WTC11 (cell line): ENCODE measurements at regions not wholly inside any gene's neighbourhood (a gene's known extent, or its start where the extent isn't known, plus 50 kb on each side); places are given as distances from the start of the nearest gene placed in this dataset.
"Not testable (repeated sequence)": the region's sequence is repeated elsewhere in the genome, so short reads cannot be mapped to it uniquely, and the experiment has no call there.

ENCODE experiments used
- ATAC-seq: fragments of 200-7000 bp; cut with Tn5 transposase; 2 replicates; pipeline ENCODE4 v1.10.0; 2021; ENCODE audit warnings: mild to moderate bottlenecking, moderate library complexity
- CTCF ChIA-PET: fragments of 300-600 bp; sonication (Branson Sonifier 250); formaldehyde crosslinking; loops from one replicate; lab custom pipeline; 2021; ENCODE audit warnings: antibody characterized with exemption; lab: Charles Lee
- POLR2A ChIA-PET: fragments of 350-600 bp; sonication (Branson Sonifier 250); formaldehyde crosslinking; loops from one replicate; lab custom pipeline; 2021; ENCODE audit warnings: antibody characterized with exemption; lab: Charles Lee
- DNase-seq: peaks from one replicate; pipeline ENCODE4 v3.0.0; 2021; ENCODE audit warnings: low spot score
- H3K27ac Mint-ChIP-seq: 2 replicates; pipeline ENCODE4 v1.8.0; 2021; ENCODE audit warnings: mixed read lengths
- H3K27me3 Mint-ChIP-seq: 2 replicates; pipeline ENCODE4 v1.8.0; 2021; ENCODE audit warnings: low read depth, mild to moderate bottlenecking, moderate library complexity, mixed read lengths
- H3K36me3 Mint-ChIP-seq: 2 replicates; pipeline ENCODE4 v1.8.0; 2021; ENCODE audit warnings: mixed read lengths
- H3K4me1 Mint-ChIP-seq: 2 replicates; pipeline ENCODE4 v1.8.0; 2022; ENCODE audit warnings: mixed read lengths
- H3K4me3 Mint-ChIP-seq: 2 replicates; pipeline ENCODE4 v1.8.0; 2021; ENCODE audit warnings: mild to moderate bottlenecking, moderate library complexity, mixed read lengths
- H3K9me3 Mint-ChIP-seq: 2 replicates; pipeline ENCODE4 v1.8.0; 2021; ENCODE audit warnings: mixed read lengths

DNA sequence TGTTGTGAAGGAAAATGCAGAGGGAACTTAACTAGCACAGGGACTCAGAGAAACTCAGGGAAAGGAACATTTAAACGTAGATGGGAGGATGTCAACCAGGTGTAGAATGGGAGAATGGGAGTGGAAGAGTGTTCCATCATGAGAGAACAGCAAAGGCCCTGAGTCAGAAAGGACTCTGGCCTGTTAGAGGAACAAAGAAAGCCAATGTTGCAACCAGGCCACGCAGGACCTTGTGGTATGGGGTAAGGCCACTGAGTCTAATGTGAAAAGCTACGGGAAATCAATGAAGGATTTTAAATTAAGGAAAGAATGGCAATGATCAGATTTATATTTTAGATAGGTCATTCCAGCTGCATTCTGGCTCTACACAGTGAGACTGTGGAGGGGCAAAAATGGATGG is 163.9 kb upstream of the NBPF9 start:
- POLR2A ChIA-PET, H3K27me3 Mint-ChIP-seq: not testable (repeated sequence)

DNA sequence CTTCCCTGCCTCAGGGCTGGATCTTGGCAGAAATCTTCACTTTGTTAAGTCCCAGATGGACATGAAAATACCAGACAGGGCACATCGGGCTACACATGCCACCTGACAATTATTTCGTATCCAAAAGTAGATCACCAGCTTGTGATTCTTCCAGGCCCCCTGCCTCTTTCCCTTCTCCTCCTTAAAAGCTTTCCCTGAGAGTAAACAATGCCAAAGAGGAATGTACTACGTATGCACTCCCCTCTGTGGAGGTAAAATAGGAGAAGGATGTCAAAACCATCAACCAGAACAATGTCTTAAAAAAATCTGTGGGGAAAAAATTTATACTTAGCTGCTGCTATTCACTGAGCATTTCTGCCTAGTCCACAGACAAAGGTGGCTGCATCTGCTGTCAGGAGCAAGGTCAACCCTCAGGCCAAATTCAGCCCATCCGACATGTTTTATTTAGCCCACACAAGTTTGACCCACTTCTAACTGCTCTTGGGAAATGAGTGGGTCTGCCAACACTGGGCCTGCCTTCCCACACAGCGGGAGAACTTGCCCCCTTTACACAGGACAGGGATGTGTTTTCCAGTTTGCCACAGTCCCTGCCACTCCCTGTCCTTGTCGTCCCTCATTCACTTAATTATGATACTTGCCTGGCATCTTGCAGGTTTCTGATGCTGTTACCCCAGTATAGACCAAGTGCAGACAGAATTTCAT is 165.8 kb upstream of the NBPF9 start:
- H3K4me3 Mint-ChIP-seq, H3K27ac Mint-ChIP-seq, H3K36me3 Mint-ChIP-seq, POLR2A ChIA-PET, DNase-seq, H3K4me1 Mint-ChIP-seq, H3K27me3 Mint-ChIP-seq, CTCF ChIA-PET, H3K9me3 Mint-ChIP-seq: not testable (repeated sequence)
- peak; percentile 65 for ATAC-seq

More for the DNA sequence above, 163.9 kb upstream of the NBPF9 start:
- ATAC-seq, H3K4me3 Mint-ChIP-seq, H3K36me3 Mint-ChIP-seq, DNase-seq, H3K4me1 Mint-ChIP-seq, CTCF ChIA-PET, H3K27ac Mint-ChIP-seq, H3K9me3 Mint-ChIP-seq: not testable (repeated sequence)

DNA sequence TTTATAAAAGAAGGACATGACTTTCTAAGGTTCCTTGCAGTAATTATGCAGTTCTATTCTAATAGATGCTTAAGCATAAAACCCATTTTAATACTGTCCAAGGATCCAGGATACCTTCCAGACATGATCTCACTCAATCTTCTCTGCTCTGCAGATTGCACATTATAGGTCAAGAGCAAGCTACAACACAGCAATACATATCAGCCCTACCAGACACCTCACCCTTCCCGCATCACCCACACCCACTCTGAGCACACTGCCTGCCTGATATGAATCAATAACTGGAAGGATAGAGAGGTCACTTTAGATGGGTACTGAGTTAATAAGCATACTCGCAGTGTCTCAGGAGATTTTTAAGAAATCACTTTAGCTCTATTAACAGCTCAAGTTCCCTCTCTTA is 166.5 kb upstream of the NBPF9 start:
- ATAC-seq, H3K4me1 Mint-ChIP-seq, H3K36me3 Mint-ChIP-seq, POLR2A ChIA-PET, CTCF ChIA-PET, H3K4me3 Mint-ChIP-seq, DNase-seq, H3K9me3 Mint-ChIP-seq, H3K27ac Mint-ChIP-seq, H3K27me3 Mint-ChIP-seq: not testable (repeated sequence)

DNA sequence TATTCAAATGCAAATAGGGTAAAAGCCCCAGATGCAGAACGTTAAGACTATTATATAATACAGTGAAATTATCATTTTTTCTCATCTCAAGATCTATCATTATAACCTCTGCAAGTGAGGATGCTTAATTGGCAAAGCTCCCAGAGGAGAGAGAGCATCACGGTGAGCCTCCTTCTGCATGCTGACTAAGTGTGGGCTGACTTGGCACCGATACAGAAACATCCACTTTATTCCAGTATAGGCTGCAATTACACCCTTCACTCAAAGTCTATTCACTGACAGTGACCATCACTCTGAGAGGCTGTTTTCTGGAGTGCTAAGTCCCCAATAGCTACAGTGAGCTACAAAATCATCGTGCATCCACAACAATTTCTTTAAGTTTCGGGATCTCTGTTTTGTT is 171.1 kb upstream of the NBPF9 start:
- DNase-seq, H3K27me3 Mint-ChIP-seq, ATAC-seq, H3K4me1 Mint-ChIP-seq, H3K4me3 Mint-ChIP-seq, CTCF ChIA-PET, H3K27ac Mint-ChIP-seq, H3K9me3 Mint-ChIP-seq, POLR2A ChIA-PET, H3K36me3 Mint-ChIP-seq: not testable (repeated sequence)

DNA sequence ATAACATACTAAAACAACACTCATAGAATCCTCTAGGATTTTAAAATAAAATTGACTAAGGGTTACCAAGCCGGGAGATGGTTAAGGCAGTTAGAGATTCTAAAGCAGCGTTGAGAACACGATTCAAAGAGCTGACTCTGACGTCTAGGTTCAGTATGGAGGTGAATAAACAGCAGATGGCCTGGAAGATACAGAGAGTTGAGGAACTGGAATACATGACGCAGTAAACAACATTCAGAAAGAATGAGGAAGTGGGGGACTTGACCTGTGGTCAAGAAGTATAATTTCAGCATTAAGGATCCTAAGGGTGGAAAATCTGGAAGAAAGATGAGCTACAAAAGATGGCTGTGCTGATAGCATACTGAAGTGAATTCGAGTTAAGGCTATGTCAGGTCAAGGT is 172.5 kb upstream of the NBPF9 start:
- H3K36me3 Mint-ChIP-seq, ATAC-seq, H3K27me3 Mint-ChIP-seq, H3K4me1 Mint-ChIP-seq, CTCF ChIA-PET, DNase-seq, H3K4me3 Mint-ChIP-seq, H3K27ac Mint-ChIP-seq, POLR2A ChIA-PET, H3K9me3 Mint-ChIP-seq: not testable (repeated sequence)

DNA sequence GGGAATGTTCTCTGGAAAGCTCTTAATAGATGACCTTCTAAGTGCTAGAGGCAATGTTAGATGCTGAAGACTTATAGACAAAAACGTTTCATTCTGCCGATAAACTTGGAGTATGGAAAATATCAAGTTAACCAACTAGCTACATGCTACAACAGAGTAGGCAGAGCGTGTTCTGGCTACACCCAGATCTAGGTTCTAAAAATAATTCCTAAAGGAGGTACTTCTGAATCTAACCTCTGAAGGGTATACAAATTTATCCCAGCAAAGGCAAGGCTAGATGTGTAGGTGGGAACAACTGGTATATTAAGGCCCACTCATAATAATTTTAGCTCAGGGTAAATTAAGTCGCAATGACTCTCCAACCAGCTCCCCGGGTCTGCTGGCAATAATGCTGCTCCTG is 173.1 kb upstream of the NBPF9 start:
- H3K27me3 Mint-ChIP-seq, H3K9me3 Mint-ChIP-seq, POLR2A ChIA-PET, CTCF ChIA-PET, H3K4me1 Mint-ChIP-seq, H3K4me3 Mint-ChIP-seq, H3K27ac Mint-ChIP-seq, ATAC-seq, DNase-seq, H3K36me3 Mint-ChIP-seq: not testable (repeated sequence)

DNA sequence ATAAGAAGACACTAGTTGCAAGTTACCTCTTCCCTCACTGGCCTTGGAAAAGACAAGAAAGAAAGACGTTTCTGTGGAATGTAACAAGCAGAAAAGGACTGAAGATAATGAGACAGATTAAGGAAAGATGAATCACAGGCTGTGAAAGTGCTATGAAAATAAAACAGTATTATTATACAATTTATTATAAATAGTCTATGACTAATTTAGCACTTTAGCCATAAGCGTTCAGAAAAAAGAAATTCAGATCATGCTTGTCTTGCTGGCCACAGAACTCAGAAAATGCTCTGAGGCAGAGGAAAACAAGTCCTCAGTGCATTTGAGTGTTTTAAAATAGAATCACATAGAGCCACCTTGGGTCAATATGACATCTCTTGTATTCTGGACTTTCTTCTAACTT is 174.8 kb upstream of the NBPF9 start:
- H3K36me3 Mint-ChIP-seq, ATAC-seq, H3K27ac Mint-ChIP-seq, DNase-seq, H3K27me3 Mint-ChIP-seq, CTCF ChIA-PET, H3K9me3 Mint-ChIP-seq, H3K4me3 Mint-ChIP-seq, POLR2A ChIA-PET, H3K4me1 Mint-ChIP-seq: not testable (repeated sequence)

DNA sequence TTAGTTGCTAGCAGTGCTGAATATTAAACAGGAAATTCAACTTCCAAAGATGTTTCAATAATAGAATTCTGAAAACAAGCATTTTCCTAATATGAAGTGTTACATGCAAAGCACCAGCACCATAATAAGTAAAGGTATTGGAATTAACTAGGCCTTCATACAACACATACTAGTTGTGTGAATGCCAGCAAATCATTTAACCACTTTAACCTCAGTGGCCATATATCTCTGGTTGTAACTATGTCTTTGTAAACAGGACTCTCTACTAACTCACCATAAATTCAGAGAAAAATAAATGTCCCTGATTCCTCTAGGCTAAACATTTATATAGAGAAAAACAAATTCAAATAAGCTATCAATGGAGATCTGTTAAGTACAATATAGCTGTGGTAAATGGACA is 175.7 kb upstream of the NBPF9 start:
- ATAC-seq, POLR2A ChIA-PET, H3K4me3 Mint-ChIP-seq, CTCF ChIA-PET, H3K36me3 Mint-ChIP-seq, H3K9me3 Mint-ChIP-seq, H3K4me1 Mint-ChIP-seq, DNase-seq, H3K27ac Mint-ChIP-seq, H3K27me3 Mint-ChIP-seq: not testable (repeated sequence)

DNA sequence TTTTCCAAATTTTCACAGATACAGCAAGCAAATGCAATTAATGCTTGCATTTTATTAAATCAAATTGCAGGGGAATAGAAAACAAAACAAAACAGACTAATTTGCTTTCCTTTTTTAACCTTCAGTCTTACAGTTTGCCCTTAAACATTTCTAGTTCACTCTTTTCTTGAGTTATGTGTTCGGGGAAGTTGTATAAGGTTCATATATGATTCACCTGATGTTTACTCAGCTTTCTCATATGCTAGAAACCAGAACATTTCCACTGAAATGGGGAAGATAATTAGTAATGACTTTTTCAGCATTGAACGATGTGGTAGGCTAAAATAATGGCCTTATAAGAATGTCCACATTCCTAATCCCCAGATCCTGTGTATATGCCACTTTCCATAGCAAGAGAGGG is 176.2 kb upstream of the NBPF9 start:
- H3K9me3 Mint-ChIP-seq, ATAC-seq, DNase-seq, H3K27ac Mint-ChIP-seq, H3K4me1 Mint-ChIP-seq, H3K4me3 Mint-ChIP-seq, H3K36me3 Mint-ChIP-seq, CTCF ChIA-PET, H3K27me3 Mint-ChIP-seq, POLR2A ChIA-PET: not testable (repeated sequence)

DNA sequence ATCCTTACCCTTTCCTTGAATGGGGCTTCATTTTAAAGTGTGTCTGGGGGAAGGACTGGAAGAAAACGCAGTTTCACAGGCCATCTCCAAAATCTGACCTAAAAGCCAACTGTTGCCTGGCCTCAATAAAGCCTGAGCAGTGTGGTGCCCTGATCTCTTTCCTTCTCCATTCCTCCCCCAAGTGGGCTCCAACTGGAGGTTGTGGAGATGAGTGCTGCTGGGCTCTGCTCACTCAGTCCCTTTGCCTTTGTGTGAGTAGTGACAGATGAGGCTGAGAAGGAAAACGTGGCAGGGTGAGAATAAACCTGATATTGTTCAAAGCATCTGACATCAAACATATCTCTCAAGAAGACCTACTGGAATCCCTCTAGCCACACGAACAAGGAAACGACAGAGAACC is 181.4 kb upstream of the NBPF9 start:
- H3K27me3 Mint-ChIP-seq, H3K27ac Mint-ChIP-seq, H3K9me3 Mint-ChIP-seq, H3K4me3 Mint-ChIP-seq, DNase-seq, CTCF ChIA-PET, POLR2A ChIA-PET, H3K36me3 Mint-ChIP-seq, H3K4me1 Mint-ChIP-seq: not testable (repeated sequence)
- ATAC-seq: peak; percentile 21; the same call in 1 of the 2 replicates

DNA sequence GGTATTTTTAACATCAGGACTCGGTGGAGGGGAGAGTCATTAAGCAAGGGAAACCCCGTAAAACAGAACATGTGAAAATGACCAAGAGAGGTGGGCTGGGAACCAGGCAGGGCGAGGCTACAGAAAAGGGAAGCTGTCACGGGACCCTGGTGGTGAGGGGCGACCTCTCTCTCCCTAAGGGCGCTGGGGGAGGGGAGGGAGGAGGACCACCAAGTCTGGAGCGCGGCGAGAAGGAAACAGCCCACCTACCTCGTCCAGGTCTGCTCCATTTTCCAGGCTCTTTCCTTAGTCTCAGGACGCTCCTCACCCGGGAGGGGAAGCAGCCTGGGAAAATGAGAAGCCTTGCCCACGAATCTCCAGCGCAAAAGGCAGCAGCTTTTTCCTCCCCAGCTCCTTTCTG is 181.9 kb upstream of the NBPF9 start:
- CTCF ChIA-PET, H3K4me3 Mint-ChIP-seq, H3K27ac Mint-ChIP-seq, H3K27me3 Mint-ChIP-seq, H3K36me3 Mint-ChIP-seq, POLR2A ChIA-PET, DNase-seq, H3K4me1 Mint-ChIP-seq, H3K9me3 Mint-ChIP-seq: not testable (repeated sequence)
- peak; percentile 14 for ATAC-seq

DNA sequence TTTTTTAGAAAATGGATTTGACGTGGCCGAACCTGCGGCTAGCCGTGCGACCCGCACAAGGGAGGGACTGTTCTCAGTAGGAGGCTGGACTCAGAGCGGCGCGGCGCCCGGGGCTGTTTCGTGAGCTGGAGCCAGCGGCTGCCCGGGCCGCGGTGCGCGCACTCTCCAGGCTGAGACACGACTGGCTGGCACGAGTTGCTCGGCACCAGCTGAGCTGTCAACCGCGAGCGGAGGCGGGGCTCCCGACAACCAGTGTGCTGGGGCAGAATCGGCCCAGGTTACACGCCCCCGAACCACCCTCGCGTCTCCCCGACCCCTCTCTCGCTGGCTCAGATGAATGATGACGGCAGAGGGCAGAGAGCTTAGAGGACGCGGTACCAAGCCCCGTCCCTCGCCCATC is 182.3 kb upstream of the NBPF9 start:
- H3K27ac Mint-ChIP-seq, CTCF ChIA-PET, H3K36me3 Mint-ChIP-seq, H3K27me3 Mint-ChIP-seq, H3K9me3 Mint-ChIP-seq, H3K4me1 Mint-ChIP-seq, POLR2A ChIA-PET: not testable (repeated sequence)
- peak; percentile 36 for DNase-seq
- H3K4me3 Mint-ChIP-seq: peak overlapping the region; percentile 71
- peak; percentile 94 for ATAC-seq

DNA sequence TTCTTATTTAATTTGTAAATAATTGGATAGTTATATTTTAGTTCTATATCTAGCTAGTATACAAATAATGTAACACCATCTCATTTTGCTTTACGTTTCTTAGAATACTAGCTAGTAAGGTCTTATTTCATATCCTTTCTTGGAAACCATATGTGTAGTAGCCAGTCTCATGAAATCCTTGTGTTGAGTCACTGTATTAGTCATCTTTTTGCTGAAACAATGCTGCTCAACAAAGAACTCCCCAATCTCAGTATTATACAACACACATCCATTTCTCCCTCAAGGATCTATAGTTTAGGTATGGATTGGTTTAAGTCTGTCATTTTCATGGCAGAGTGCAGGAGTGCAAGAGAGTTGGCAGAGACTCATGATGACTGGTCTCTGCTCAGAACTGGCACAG is 185.2 kb upstream of the NBPF9 start:
- POLR2A ChIA-PET, H3K27ac Mint-ChIP-seq, ATAC-seq: not testable (repeated sequence)

More for the DNA sequence above, 185.2 kb upstream of the NBPF9 start:
- H3K9me3 Mint-ChIP-seq, DNase-seq, CTCF ChIA-PET, H3K4me3 Mint-ChIP-seq, H3K36me3 Mint-ChIP-seq, H3K4me1 Mint-ChIP-seq, H3K27me3 Mint-ChIP-seq: not testable (repeated sequence)
